GM12878 (cell line): ENCODE measurements at regions not wholly inside any gene's neighbourhood (a gene's known extent, or its start where the extent isn't known, plus 50 kb on each side); places are given as distances from the start of the nearest gene placed in this dataset.

Experiments used
- ATAC-seq: fragments of 200-7000 bp; cut with Tn5 transposase; 3 replicates; pipeline ENCODE4 v1.9.1; 2020; ENCODE audit warnings: mild to moderate bottlenecking, moderate library complexity
- BruUV-seq: library from RNA; stranded (reverse); fragments of 400-500 nt; replicated peaks from 2 replicates; lab custom pipeline; 2021; lab: Mats Ljungman, UMichigan
- CTCF ChIA-PET: fragments of 300-600 bp; sonication (Branson Sonifier 250); formaldehyde crosslinking; extraction: SDS; loops from one replicate; lab custom pipeline; 2021; ENCODE audit warnings: inconsistent platforms; lab: Yijun Ruan, JAX
- POLR2A ChIA-PET: fragments of 350-600 bp; formaldehyde crosslinking; extraction: SDS; loops from one replicate; lab custom pipeline; 2021; ENCODE audit warnings: inconsistent platforms; lab: Charles Lee
- RAD21 ChIA-PET: fragments of 300-600 bp; sonication (Branson Sonifier 250); formaldehyde crosslinking; loops from one replicate; lab custom pipeline; 2023; ENCODE audit warnings: antibody characterized with exemption; ENCODE audit not compliant: unreplicated experiment; lab: Charles Lee
- SMC1A ChIA-PET: fragments of 300-600 bp; sonication (Branson Sonifier 250); formaldehyde crosslinking; loops from one replicate; lab custom pipeline; 2023; ENCODE audit not compliant: unreplicated experiment, uncharacterized antibody; lab: Charles Lee
- DNase-seq: peaks from one replicate; pipeline ENCODE4 v3.0.0-alpha.2; 2011; ENCODE audit warnings: low read depth, low spot score
- FAIRE-seq: peaks from 3 replicates; lab custom pipeline; 2011; peaks lifted over from hg19 to GRCh38; lab: Jason Lieb, UNC
- H2AFZ ChIP-seq: 2 replicates; pipeline ENCODE4 v1.6.0; 2011; ENCODE audit warnings: low read depth, low read length, control low read depth; ENCODE audit not compliant: control insufficient read depth
- H3K27ac ChIP-seq: 2 replicates; pipeline ENCODE4 v1.5.1; 2011; ENCODE audit warnings: control low read depth; ENCODE audit not compliant: control insufficient read depth, insufficient read depth
- H3K27me3 ChIP-seq, 2 experiments: replicated peaks in 1 of 2; 2 replicates each; pipeline versions ENCODE4 v1.6.0 to v1.6.1; 2011; ENCODE audit warnings: low read length in 1 of 2; ENCODE audit not compliant: control insufficient read depth in 2 of 2, insufficient read depth in 2 of 2
- H3K36me3 ChIP-seq, 2 experiments: 2 replicates each; pipeline ENCODE4 v1.5.1; 2011; ENCODE audit warnings: low read length in 1 of 2; ENCODE audit not compliant: control insufficient read depth in 2 of 2, insufficient read depth in 2 of 2
- H3K4me1 ChIP-seq: 2 replicates; pipeline ENCODE4 v1.6.1; 2011; ENCODE audit warnings: mild to moderate bottlenecking, low read length, moderate library complexity, mixed read lengths; ENCODE audit not compliant: control insufficient read depth, insufficient read depth
- H3K4me2 ChIP-seq: 2 replicates; pipeline ENCODE4 v1.6.0; 2011; ENCODE audit warnings: control low read depth; ENCODE audit not compliant: control insufficient read depth, insufficient read depth
- H3K4me3 ChIP-seq: fragments of 200-600 bp; sonication (generic); 2 replicates; pipeline ENCODE4 v1.5.1; 2016
- H3K79me2 ChIP-seq: 2 replicates; pipeline ENCODE4 v1.6.0; 2011; ENCODE audit warnings: low read length; ENCODE audit not compliant: control insufficient read depth, insufficient read depth
- H3K9ac ChIP-seq: 2 replicates; pipeline ENCODE4 v1.8.0; 2011; ENCODE audit warnings: low read length, control low read depth, mixed read lengths; ENCODE audit not compliant: control insufficient read depth, insufficient read depth
- H3K9me3 ChIP-seq: replicated peaks from 3 replicates; pipeline ENCODE4 v1.5.1; 2011; ENCODE audit warnings: mild to moderate bottlenecking, low read length; ENCODE audit not compliant: control insufficient read depth, insufficient read depth
- H4K20me1 ChIP-seq: 2 replicates; pipeline ENCODE4 v1.6.0; 2011; ENCODE audit not compliant: control insufficient read depth, insufficient read depth
- CHD1 ChIP-seq: IDR thresholded peaks from 2 replicates; pipeline ENCODE4 v1.6.1; 2012; ENCODE audit warnings: low read depth, low read length, improper control_type of control experiment
- CHD2 ChIP-seq: IDR thresholded peaks from 2 replicates; pipeline ENCODE4 v1.6.1; 2011; ENCODE audit warnings: low read depth, low read length, improper control_type of control experiment, borderline replicate concordance
- DPF2 ChIP-seq: fragments of 450-650 bp; IDR thresholded peaks from 2 replicates; pipeline ENCODE4 v1.6.1; 2017; ENCODE audit warnings: mild to moderate bottlenecking
- KDM1A ChIP-seq: fragments of 200-600 bp; sonication (generic); IDR thresholded peaks from 2 replicates; pipeline ENCODE4 v1.6.1; 2016; ENCODE audit warnings: borderline replicate concordance
- MYB ChIP-seq: fragments of 150-350 bp; IDR thresholded peaks from 2 replicates; pipeline ENCODE4 v1.6.1; 2014; ENCODE audit warnings: mild to moderate bottlenecking, low read depth, low read length, borderline replicate concordance
- NBN ChIP-seq: fragments of 450-650 bp; IDR thresholded peaks from 2 replicates; pipeline ENCODE4 v1.6.1; 2016
- NFIC ChIP-seq: IDR thresholded peaks from 2 replicates; pipeline ENCODE4 v1.6.1; 2012; ENCODE audit warnings: low read depth, mild to moderate bottlenecking, inconsistent platforms, low read length, moderate library complexity
- NR2F1 ChIP-seq: fragments of 450-650 bp; conservative IDR thresholded peaks from 2 replicates; pipeline ENCODE4 v1.6.1; 2017; ENCODE audit warnings: mild to moderate bottlenecking
- PAX5 ChIP-seq: IDR thresholded peaks from 2 replicates; pipeline ENCODE4 v1.6.1; 2011; ENCODE audit warnings: low read depth, low read length, borderline replicate concordance
- RAD21 ChIP-seq: IDR thresholded peaks from 2 replicates; pipeline ENCODE4 v1.6.1; 2011; ENCODE audit warnings: mild to moderate bottlenecking, low read depth, low read length, moderate library complexity; ENCODE audit not compliant: insufficient read depth
- ZBTB4 ChIP-seq: fragments of 450-650 bp; formaldehyde crosslinking; IDR thresholded peaks from 2 replicates; pipeline ENCODE4 v1.4.0; 2022; ENCODE audit warnings: mild to moderate bottlenecking, moderate library complexity
- ZNF207 ChIP-seq: fragments of 450-650 bp; IDR thresholded peaks from 2 replicates; pipeline ENCODE4 v1.6.1; 2014; ENCODE audit warnings: antibody characterized with exemption, mild to moderate bottlenecking, borderline replicate concordance
- ZNF24 ChIP-seq: fragments of 450-650 bp; IDR thresholded peaks from 2 replicates; pipeline ENCODE4 v1.6.1; 2017; ENCODE audit warnings: antibody characterized with exemption, mild to moderate bottlenecking
- ZZZ3 ChIP-seq: IDR thresholded peaks from 2 replicates; pipeline ENCODE4 v1.6.1; 2011; ENCODE audit warnings: low read depth; ENCODE audit not compliant: control insufficient read depth, insufficient read length
- WGBS: methylation state at CpG from one replicate; pipeline ENCODE4 v1.1.6; 2016; ENCODE audit warnings: low lambda C conversion rate; ENCODE audit not compliant: insufficient replicate concordance, insufficient coverage; ENCODE audit errors: missing lambda C conversion rate; 5-methylcytosine and 5-hydroxymethylcytosine counted together
- in situ Hi-C: fragments of 300-500 bp; cut with MboI; formaldehyde crosslinking; loops from 9 replicates; pipeline ENCODE4 v1.14.3; 2018; ENCODE audit warnings: mixed read lengths
- intact Hi-C: fragments of 100-400 bp; cut with micrococcal nuclease; formaldehyde crosslinking; loops from one replicate; pipeline ENCODE4 v1.14.2; 2022; ENCODE audit not compliant: unreplicated experiment

GRCh38 chr11:23732026-23732425, 764.8 kb upstream of the LUZP2 start:
- no peak for FAIRE-seq
- ChIA-PET POLR2A (no interaction called here), CTCF (no interaction called here), SMC1A (no interaction called here), RAD21 (no interaction called here)
- WGBS, result 30% methylated on average over 7 of the region's 7 CpGs
- no TSS peak for BruUV-seq
- Histone ChIP-seq H3K4me3 (no peak overlapping the region), H3K9ac (no peak overlapping the region), H3K4me2 (no peak overlapping the region), H3K36me3 (no peaks in the 10 kb centered on the region), H2AFZ (no peak overlapping the region), H4K20me1 (no peaks in the 10 kb centered on the region), H3K27me3 (no peaks in the 10 kb centered on the region), H3K27ac (no peak overlapping the region), H3K79me2 (no peaks in the 10 kb centered on the region), H3K4me1 (no peaks in the 10 kb centered on the region), H3K9me3 (no peaks in the 10 kb centered on the region)
- no peak for DNase-seq
- in situ Hi-C loops (no loop called here), intact Hi-C loops (no loop called here)
- no peak for TF ChIP-seq ZNF207
- TF ChIP-seq ZZZ3, result no peak
- no peak for TF ChIP-seq NR2F1
- TF ChIP-seq CHD2, result no peak
- TF ChIP-seq CHD1, result no peak
- TF ChIP-seq ZBTB4 (CRISPR knock-in tag), result no peak
- TF ChIP-seq NBN, result no peak
- no peak for TF ChIP-seq NFIC
- TF ChIP-seq ZNF24, result no peak
- no peak for TF ChIP-seq DPF2
- TF ChIP-seq KDM1A, result no peak
- TF ChIP-seq MYB, result no peak
- TF ChIP-seq RAD21, result no peak
- TF ChIP-seq PAX5, result no peak
- ATAC-seq, result no peak
